ENCODE measurements at regions not wholly inside any gene's neighbourhood (a gene's known extent, or its start where the extent isn't known, plus 50 kb on each side); places are given as distances from the start of the nearest gene placed in this dataset.

DNA sequence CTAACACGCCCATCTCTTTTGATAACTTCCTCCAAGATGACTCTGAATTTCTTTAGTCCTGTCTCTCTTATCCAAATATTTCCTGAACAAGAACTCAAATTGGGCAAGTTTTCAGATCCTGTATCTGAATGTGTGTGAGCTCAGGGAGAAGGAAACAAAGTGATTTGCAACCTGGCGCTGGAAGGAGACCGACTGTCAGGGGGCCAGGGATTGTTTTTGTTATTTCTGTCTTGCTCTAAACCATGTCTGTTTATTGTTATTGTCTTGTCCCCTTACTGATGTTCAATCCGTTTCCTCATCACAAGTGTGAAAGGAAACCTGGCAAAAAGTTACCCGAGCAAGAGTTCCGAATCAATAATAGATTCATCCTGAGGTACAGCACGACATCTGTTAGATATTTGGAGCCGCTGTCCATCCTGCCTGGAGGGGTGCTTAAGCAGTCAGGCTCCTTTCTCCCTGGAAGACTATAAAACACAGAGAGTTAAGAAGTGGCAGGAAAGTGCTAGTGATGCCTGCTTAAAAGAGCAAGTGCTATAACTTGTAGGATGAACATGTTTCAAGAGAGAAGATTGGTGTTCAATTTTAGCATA is 132.5 kb upstream of the OSR1 start:
- TF ChIP-seq CTCF (IDR thresholded peaks at IDR 0.05), result no peak
- TF ChIP-seq EP300 (IDR thresholded peaks at IDR 0.05), result no peak
- no peak for TF ChIP-seq POLR2A (IDR thresholded peaks at IDR 0.05)
